Adrenal gland (tissue), 9 donors: ENCODE measurements at regions not wholly inside any gene's neighbourhood (a gene's known extent, or its start where the extent isn't known, plus 50 kb on each side); places are given as distances from the start of the nearest gene placed in this dataset.
"Not testable (repeated sequence)": the region's sequence is repeated elsewhere in the genome, so short reads cannot be mapped to it uniquely, and the experiment has no call there.

Experiments
- DNase-seq, 7 donors: peaks; one replicate each; pipeline ENCODE4 v3.0.0-alpha.2; 2019 to 2020
- H3K27ac ChIP-seq, 5 donors: fragments of 200-600 bp; sonication (generic) in 4 of 5; 1 replicate in 3 of 5; 2 replicates in 2 of 5; pipeline versions ENCODE4 v1.5.1 to v1.8.0; 2016 to 2020; ENCODE audit warnings: mild to moderate bottlenecking in 1 of 5
- H3K27me3 ChIP-seq: fragments of 200-600 bp; 2 replicates; pipeline ENCODE4 v1.8.0; 2021
- H3K36me3 ChIP-seq, 2 donors: fragments of 200-600 bp; replicated peaks in 1 of 2; 1 replicate in 1 of 2; 2 replicates in 1 of 2; pipeline versions ENCODE4 v1.5.1 to v1.8.0; 2018 to 2022
- H3K4me1 ChIP-seq, 2 donors: fragments of 200-600 bp; replicated peaks in 1 of 2; 1 replicate in 1 of 2; 2 replicates in 1 of 2; pipeline versions ENCODE4 v1.5.1 to v1.8.0; 2018 to 2021
- H3K4me3 ChIP-seq, 4 donors: fragments of 200-600 bp; sonication (generic) in 3 of 4; one replicate each; pipeline ENCODE4 v1.5.1; 2016 to 2018
- H3K9me3 ChIP-seq, 3 donors: fragments of 200-600 bp; sonication (generic) in 1 of 3; replicated peaks in 1 of 3; 1 replicate in 2 of 3; 2 replicates in 1 of 3; pipeline versions ENCODE4 v1.5.1 to v1.8.0; 2016 to 2021
- CTCF ChIP-seq, 6 experiments: fragments of 450-650 bp in 4 of 6; fragments of 200-600 bp in 2 of 6; sonication (generic) in 1 of 6; IDR thresholded peaks; 1 replicate in 5 of 6; 2 replicates in 1 of 6; pipeline versions ENCODE4 v1.5.1 to v1.8.0; 2016 to 2021; ENCODE audit warnings: antibody characterized with exemption in 6 of 6, mild to moderate bottlenecking in 2 of 6, moderate library complexity in 1 of 6
- POLR2A ChIP-seq, 2 donors: fragments of 450-650 bp; IDR thresholded peaks; one replicate each; pipeline ENCODE4 v1.6.1; 2017; ENCODE audit warnings: antibody characterized with exemption in 2 of 2, mild to moderate bottlenecking in 2 of 2, moderate library complexity in 1 of 2
- WGBS, 4 donors: extraction: QIAGEN DNeasy Blood & Tissue Kit in 2 of 4; methylation state at CpG; one replicate each; pipeline versions ENCODE4 v1.1.5 to v1.1.7; 2013 to 2017; 5-methylcytosine and 5-hydroxymethylcytosine counted together
- intact Hi-C, 2 donors: fragments of 100-400 bp; cut with DNase I; formaldehyde crosslinking; loops; one replicate each; pipeline versions ENCODE4 v1.14.1 to v1.15.0; 2022 to 2023
- donor health status: healthy with polysubstance abuse.
- donor health status: Bipolar disorder and iron deficiency.
- donor health status: DM: yes; HTN: yes; CAD: no.
- donor health status: DM: no; HTN: no; CAD: no.
- donor health status: DM: no; HTN: no; CAD: no.

DNA sequence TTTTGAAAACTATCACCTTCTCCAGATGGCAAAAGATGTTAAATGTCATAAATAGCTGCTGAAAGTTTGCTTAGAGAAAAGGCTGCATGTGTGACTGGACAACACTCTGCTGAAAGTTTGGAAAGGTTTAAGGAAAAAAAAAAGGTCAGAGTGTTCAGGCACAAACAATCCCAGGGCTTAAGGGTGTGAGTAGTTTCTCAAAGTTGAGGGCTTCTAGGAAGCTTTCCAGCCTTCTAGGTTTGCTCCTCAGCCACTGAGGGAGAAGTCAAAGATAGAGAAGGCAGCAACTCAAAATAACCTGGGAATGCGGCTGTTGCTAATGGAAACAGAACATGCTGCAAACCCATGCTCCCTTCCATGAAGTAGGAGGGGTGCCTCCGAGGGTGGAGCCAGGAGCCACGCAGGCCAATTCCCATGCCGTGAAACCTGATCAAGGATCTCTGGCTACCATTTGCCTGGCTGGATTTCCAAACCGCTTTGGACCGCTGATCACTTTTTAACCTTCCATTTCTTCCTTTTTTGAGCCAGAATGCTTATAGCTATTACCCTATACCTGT, 88.0 kb downstream of the TEX51 start:
- Histone ChIP-seq H3K36me3 (no peaks in the 10 kb centered on the region), H3K27ac (no peak overlapping the region), H3K27me3 (no peaks in the 10 kb centered on the region), H3K4me1 (no peaks in the 10 kb centered on the region), H3K4me3 (no peak overlapping the region), H3K9me3 (no peaks in the 10 kb centered on the region)
- WGBS, 4 donors = 65 to 84% (median 73%) methylated on average over 6 of the region's 6 CpGs
- TF ChIP-seq POLR2A (IDR thresholded peaks at IDR 0.05) = no peak
- no peak for TF ChIP-seq CTCF (IDR thresholded peaks at IDR 0.05)
- no peak for DNase-seq
- intact Hi-C loops = no loop called here

DNA sequence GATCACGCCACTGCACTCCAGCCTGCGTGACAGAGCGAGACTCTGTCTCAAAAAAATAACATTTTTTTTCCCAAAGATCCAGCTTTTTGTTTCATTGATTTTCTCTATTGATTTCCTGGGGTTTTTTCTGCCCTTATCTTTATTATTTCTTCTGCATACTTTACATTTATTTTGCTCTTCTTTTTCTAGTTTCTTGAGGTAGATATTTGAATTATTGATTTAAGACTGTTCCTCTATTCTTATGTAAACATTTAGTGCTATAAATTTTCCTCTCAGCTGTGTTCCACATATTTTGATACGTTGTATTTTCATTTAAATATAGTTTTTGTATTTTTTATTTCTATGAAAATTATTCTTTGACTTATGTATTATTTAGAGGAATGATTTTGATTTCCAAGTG, 89.8 kb downstream of the TEX51 start:
- no peak for DNase-seq
- Histone ChIP-seq H3K36me3 (no peaks in the 10 kb centered on the region), H3K9me3 (no peaks in the 10 kb centered on the region), H3K4me1 (no peaks in the 10 kb centered on the region), H3K4me3 (no peak overlapping the region), H3K27ac (no peak overlapping the region), H3K27me3 (no peaks in the 10 kb centered on the region)
- no peak for TF ChIP-seq CTCF (IDR thresholded peaks at IDR 0.05)
- TF ChIP-seq POLR2A (IDR thresholded peaks at IDR 0.05) = no peak
- intact Hi-C loops = no loop called here
- 56 to 72% (median 64%) methylated on average over 4 of the region's 4 CpGs for WGBS, 4 donors

DNA sequence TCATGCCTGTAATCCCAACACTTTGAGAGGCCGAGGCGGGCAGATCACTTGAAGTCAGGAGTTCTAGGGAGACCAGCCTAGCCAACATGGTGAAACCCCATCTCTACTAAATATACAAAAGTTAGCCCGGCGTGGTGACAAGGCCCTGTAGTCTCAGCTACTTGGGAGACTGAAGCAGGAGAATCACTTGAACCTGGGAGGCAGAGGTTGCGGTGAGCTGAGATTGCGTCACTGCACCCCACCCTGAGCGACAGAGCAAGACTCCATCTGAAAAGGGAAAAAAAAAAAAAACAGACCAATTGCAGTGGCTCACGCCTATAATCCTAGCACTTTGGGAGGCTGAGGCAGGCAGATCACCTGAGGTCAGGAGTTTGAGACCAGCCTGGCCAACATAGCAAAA, 90.4 kb downstream of the TEX51 start:
- H3K36me3 ChIP-seq, H3K27ac ChIP-seq, intact Hi-C loops, H3K9me3 ChIP-seq, H3K4me3 ChIP-seq, H3K4me1 ChIP-seq, H3K27me3 ChIP-seq, DNase-seq: not testable (repeated sequence)
- 89 to 95% (median 91%) methylated on average over 8 of the region's 8 CpGs for WGBS, 4 donors

DNA sequence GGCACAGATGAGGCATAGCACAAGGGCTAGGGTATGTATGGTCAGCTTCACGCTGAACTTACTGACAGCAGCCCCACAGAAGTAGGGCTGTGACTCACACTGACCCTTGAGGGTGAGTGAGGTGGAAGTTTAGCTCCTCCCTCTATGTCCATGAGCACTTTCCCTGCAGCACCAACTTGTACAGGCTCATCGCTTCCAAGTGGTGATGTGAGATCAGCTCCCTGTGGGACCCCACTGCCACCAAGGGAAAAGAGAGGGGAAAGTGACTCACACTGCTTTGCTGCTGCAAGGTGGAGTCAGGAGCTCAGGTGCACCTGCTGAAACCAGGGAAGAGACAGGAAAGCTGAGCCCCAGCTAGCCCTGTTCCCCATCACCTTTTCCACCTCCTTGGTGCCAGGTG, 91.5 kb downstream of the TEX51 start:
- Histone ChIP-seq H3K27me3 (no peaks in the 10 kb centered on the region), H3K36me3 (no peaks in the 10 kb centered on the region), H3K4me3 (no peak overlapping the region), H3K4me1 (no peaks in the 10 kb centered on the region), H3K9me3 (no peaks in the 10 kb centered on the region), H3K27ac (no peak overlapping the region)
- intact Hi-C loops = no loop called here
- TF ChIP-seq CTCF (IDR thresholded peaks at IDR 0.05) = no peak
- WGBS, 4 donors = 85 to 100% (median 87%) methylated on average over 2 of the region's 2 CpGs
- no peak for DNase-seq
